Ovary (tissue), 3 donors: ENCODE measurements at regions not wholly inside any gene's neighbourhood (a gene's known extent, or its start where the extent isn't known, plus 50 kb on each side); places are given as distances from the start of the nearest gene placed in this dataset.

Experiments
- CTCF ChIP-seq, 3 donors: fragments of 450-650 bp in 2 of 3; fragments of 200-600 bp in 1 of 3; IDR thresholded peaks; one replicate each; pipeline versions ENCODE4 v1.5.1 to v1.8.0; 2016 to 2022; ENCODE audit warnings: antibody characterized with exemption in 3 of 3, mild to moderate bottlenecking in 1 of 3
- EP300 ChIP-seq: sonication (generic); formaldehyde crosslinking; IDR thresholded peaks from one replicate; pipeline ENCODE4 v1.6.1; 2017; ENCODE audit warnings: antibody characterized with exemption
- POLR2A ChIP-seq: fragments of 450-650 bp; IDR thresholded peaks from one replicate; pipeline ENCODE4 v1.6.1; 2017; ENCODE audit warnings: antibody characterized with exemption, mild to moderate bottlenecking, moderate library complexity
- donor health status: DM: no; HTN: no; CAD: no.

- TF ChIP-seq CTCF (IDR thresholded peaks at IDR 0.05), result no peak
- TF ChIP-seq POLR2A, result no peak
- no peak for TF ChIP-seq EP300
Observed at GRCh38 chr3:117606866-117607265, 897.3 kb downstream of the TUSC7 start.
